ENCODE measurements at regions not wholly inside any gene's neighbourhood (a gene's known extent, or its start where the extent isn't known, plus 50 kb on each side); places are given as distances from the start of the nearest gene placed in this dataset.

DNA sequence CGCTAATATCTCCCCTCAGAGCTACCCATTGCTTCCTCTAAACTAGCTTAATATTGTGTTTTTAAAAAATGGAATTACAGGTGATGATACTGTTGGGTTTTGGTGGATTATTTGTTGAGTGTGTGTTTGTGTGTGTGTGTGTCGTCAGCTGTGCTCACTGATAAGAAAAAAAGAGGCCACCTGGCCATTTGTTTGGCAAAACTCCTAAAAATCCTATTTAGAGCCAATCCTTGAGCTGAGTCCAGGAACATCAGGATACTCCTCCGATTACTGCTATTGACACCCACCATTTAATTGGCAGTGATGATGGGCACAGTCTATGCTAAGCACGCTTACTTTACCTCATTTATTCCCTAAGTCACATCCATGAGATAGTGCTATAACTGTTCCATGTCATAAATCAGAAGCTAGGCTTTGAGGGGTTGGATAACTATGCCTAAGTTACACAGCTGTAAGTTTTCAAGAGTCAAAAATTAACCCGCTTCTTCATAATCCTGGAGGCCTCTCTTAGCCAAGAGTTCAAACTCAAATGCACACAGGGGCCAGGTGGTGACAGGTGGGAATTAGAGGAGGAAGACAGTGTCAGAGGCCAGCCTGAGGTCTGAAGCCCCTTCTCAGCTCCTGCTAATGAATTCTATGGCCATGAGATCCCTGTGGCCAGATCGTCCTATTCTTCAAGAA lies 1026.6 kb upstream of the TMEM132C start:
- H3K27me3 Mint-ChIP-seq (ENCODE audit: insufficient read depth), result no peaks in the 10 kb centered on the region
- no peak overlapping the region for H3K4me3 Mint-ChIP-seq
- TF ChIP-seq, protein P1, sequence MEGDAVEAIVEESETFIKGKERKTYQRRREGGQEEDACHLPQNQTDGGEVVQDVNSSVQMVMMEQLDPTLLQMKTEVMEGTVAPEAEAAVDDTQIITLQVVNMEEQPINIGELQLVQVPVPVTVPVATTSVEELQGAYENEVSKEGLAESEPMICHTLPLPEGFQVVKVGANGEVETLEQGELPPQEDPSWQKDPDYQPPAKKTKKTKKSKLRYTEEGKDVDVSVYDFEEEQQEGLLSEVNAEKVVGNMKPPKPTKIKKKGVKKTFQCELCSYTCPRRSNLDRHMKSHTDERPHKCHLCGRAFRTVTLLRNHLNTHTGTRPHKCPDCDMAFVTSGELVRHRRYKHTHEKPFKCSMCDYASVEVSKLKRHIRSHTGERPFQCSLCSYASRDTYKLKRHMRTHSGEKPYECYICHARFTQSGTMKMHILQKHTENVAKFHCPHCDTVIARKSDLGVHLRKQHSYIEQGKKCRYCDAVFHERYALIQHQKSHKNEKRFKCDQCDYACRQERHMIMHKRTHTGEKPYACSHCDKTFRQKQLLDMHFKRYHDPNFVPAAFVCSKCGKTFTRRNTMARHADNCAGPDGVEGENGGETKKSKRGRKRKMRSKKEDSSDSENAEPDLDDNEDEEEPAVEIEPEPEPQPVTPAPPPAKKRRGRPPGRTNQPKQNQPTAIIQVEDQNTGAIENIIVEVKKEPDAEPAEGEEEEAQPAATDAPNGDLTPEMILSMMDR (IDR thresholded peaks at IDR 0.05), result no peak
- H3K27ac Mint-ChIP-seq, result 0 out of 2 replicates have a peak overlapping the region, but pooled peaks have one; percentile 4
- no peaks in the 10 kb centered on the region for H3K36me3 Mint-ChIP-seq (ENCODE audit: low read depth)
- no peak for DNase-seq
- peaks cover 34% of the 10 kb centered on the region for H3K4me1 Mint-ChIP-seq (ENCODE audit: low read depth)
- H3K9me3 Mint-ChIP-seq, result no peaks in the 10 kb centered on the region

DNA sequence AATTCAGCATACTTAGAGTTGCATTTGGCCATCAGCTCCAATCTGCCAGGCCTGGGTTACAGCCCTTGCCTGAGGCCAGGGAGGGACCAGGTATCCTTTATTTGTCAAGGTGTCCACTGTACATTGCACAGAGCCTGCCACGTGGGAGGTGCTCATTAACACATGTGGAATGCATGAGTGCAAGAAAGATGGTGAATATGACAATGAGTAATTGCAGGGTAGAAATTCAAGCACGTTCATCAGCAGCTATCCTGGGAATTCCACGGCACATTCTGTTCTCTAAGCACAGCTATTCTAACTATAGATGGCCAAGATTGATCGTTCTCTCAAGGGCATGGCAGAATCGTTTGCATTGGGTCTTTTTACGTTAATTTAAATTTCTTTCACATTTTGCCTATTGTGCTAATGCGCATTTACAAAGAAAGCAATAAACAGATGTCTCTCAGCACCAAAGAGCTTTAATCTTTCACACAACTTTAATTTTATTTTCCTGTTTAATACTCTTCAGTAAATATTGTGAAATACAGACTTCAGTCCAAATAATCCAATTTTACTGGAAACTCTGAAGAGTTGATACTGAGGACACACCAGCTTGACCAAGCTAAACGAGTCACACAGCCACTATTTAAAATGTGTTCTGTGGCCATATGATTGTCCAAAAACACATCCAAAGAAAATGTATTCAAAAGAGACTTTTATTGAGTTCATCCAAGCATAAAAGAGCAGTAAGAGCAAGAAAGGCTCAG lies 1025.7 kb upstream of the TMEM132C start:
- Mint-ChIP-seq H3K27ac (no peak overlapping the region), H3K9me3 (no peaks in the 10 kb centered on the region), H3K27me3 (ENCODE audit: insufficient read depth) (no peaks in the 10 kb centered on the region), H3K36me3 (ENCODE audit: low read depth) (no peaks in the 10 kb centered on the region), H3K4me1 (ENCODE audit: low read depth) (peaks cover 43% of the 10 kb centered on the region), H3K4me3 (no peak overlapping the region)
- no peak for DNase-seq
- TF ChIP-seq, protein P1 (IDR thresholded peaks at IDR 0.05), result no peak

DNA sequence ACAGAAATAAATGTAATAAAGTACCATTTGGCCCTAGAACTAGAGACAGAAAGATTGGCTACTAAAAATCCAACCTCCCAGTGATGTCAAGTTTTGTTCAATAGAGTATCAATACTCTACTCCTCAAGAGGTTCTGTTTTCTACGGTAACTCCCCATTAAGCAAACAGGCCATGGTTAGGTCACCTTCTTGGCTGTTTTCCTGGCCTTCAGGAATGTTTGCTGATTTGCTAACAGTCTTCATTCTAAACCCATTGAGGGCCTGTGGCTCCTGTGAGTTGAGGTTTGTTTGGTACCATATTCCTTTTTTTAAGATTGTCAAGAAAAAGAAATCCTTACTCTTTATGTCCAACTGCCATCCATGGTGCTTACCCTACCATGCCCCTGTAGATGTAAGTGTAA lies 1022.0 kb upstream of the TMEM132C start:
- no peaks in the 10 kb centered on the region for H3K27me3 Mint-ChIP-seq (ENCODE audit: insufficient read depth)
- H3K36me3 Mint-ChIP-seq (ENCODE audit: low read depth), result no peaks in the 10 kb centered on the region
- H3K9me3 Mint-ChIP-seq, result no peaks in the 10 kb centered on the region
- H3K27ac Mint-ChIP-seq, result peak overlapping the region; percentile 71; the same call in 1 of the 2 replicates
- TF ChIP-seq, protein P1 (IDR thresholded peaks at IDR 0.05), result no peak
- DNase-seq, result peak; percentile 16
- no peak overlapping the region for H3K4me3 Mint-ChIP-seq
- H3K4me1 Mint-ChIP-seq (ENCODE audit: low read depth), result peaks cover 37% of the 10 kb centered on the region

DNA sequence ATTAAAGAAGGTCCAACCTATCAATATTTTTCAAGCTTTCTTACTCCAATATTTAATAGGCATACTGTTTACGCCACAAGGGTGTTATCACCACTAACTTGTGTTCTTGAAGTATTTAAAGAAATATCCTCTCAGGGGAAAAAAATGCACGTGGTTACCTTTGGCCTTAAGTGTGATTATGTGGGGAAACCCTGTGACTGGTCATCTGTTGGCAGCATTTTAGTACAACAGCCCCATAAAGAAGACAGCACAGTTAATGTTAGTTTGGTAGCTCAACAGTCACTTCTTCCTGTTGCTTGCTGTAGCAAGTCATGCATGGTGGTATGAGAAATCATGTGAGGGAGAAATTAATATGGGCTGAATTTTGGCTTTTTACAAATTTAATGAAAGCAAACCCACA lies 1021.5 kb upstream of the TMEM132C start:
- Mint-ChIP-seq H3K27ac (peak overlapping the region; percentile 71; the same call in 1 of the 2 replicates), H3K9me3 (no peaks in the 10 kb centered on the region), H3K36me3 (ENCODE audit: low read depth) (no peaks in the 10 kb centered on the region)

DNA sequence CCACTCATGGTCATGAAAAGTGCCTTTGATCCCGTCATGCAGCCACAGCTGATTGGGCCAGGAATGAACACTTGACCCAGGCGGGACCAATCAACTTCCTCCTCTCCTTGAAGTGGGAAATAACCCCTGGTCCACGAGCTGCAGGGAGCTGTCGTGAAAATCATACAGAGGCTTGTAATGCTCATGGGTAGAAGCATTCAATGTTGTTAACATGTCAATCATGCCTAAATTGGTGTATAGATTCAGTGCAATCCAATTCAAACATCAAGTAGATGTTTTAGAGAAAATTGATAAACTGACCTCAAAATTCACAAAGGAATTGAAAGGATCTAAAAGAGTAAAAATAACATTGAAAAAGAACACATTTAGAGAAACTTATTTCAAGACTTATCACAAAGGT lies 1019.0 kb upstream of the TMEM132C start:
- Mint-ChIP-seq H3K9me3 (no peaks in the 10 kb centered on the region), H3K27me3 (ENCODE audit: insufficient read depth) (no peaks in the 10 kb centered on the region), H3K27ac (no peak overlapping the region), H3K36me3 (ENCODE audit: low read depth) (no peaks in the 10 kb centered on the region), H3K4me3 (no peak overlapping the region), H3K4me1 (ENCODE audit: low read depth) (peaks cover 25% of the 10 kb centered on the region)
- TF ChIP-seq, protein P1 (IDR thresholded peaks at IDR 0.05), result no peak
- no peak for DNase-seq

More for the DNA sequence above, 1021.5 kb upstream of the TMEM132C start:
- Mint-ChIP-seq H3K4me1 (ENCODE audit: low read depth) (peaks cover 37% of the 10 kb centered on the region), H3K27me3 (ENCODE audit: insufficient read depth) (no peaks in the 10 kb centered on the region), H3K4me3 (no peak overlapping the region)
- peak; percentile 74 for DNase-seq
- TF ChIP-seq, protein P1 (IDR thresholded peaks at IDR 0.05), result no peak
